Stimulated activated CD8-positive, alpha-beta memory T cell treated with anti-CD3 and anti-CD28 coated beads, Interleukin-4, amount 100 ng/mL, for 4 hours (primary cell): ENCODE measurements at regions not wholly inside any gene's neighbourhood (a gene's known extent, or its start where the extent isn't known, plus 50 kb on each side); places are given as distances from the start of the nearest gene placed in this dataset.

Source experiments
- DNase-seq, 2 donors: peaks; one replicate each; pipeline ENCODE4 v3.0.0-alpha.2; 2020; ENCODE audit warnings: low read depth in 2 of 2, low spot score in 1 of 2

DNA sequence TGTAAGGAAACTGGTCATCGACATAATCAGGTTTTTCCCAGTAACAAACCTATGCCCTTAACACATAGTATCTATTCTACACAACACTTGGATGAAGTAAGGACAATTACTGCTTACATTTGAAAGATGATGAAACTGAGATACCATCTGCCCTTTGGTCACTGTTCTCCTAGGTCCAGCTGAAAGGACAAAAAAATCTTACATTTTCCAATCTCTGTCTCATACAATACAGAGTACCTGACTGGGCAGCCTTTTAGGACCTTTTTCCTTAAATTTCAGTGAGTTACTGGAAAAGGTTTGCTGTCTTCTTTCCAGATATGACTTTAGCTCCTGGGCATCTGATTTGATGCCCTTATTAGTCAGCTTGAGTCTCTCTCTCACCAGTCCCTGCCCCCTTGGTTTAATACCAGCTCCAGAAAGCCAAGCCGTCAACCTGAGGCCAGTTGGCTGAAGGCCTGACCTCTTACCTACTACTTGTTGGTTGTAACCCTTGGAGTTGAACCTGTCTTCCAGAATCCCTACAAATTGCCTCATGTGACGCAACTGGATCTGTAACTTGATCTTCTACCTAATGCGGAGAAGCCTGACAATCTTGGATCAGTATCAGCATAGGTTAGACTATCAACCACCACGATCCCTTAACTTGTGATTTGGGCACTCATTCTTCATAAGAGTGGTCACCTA lies 355.3 kb upstream of the ZNF385D start:
- DNase-seq = no peak

DNA sequence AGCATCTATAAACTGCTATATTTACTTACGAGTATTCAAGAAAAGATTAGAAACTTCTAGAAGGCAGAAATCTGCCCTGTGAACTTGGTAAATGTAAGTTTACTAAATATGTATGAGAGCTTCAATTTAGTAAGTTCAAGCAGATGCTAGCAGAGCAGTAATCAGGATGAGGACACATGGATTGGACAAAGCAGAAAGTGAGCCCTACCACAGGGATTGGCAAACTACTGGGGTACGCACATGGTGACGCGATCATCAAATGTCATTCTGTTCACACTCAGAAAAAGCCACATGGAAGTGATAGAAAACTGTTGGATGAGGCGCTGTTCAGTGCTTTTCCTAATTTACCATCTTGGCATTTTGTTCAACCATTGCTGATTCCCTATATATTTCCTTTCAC lies 360.2 kb upstream of the ZNF385D start:
- no peak for DNase-seq

DNA sequence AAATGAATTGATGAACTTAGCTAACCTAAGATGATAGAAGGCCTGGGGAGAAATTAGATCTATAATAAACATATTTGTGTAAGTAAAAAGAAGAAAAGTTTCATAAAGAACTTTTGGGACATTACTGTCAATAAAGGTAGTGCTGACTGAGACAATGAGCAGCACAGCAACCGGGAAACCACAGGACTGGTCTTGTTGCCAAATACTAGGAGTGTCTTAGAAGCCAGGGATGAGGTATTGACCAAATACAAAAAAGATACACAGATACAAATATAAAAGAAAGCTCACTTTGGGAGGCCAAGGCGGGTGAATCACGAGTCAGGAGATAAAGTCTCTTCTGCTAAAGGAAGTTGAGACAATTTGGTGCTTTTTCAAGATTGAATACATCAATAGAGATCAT lies 362.4 kb upstream of the ZNF385D start:
- no peak for DNase-seq

DNA sequence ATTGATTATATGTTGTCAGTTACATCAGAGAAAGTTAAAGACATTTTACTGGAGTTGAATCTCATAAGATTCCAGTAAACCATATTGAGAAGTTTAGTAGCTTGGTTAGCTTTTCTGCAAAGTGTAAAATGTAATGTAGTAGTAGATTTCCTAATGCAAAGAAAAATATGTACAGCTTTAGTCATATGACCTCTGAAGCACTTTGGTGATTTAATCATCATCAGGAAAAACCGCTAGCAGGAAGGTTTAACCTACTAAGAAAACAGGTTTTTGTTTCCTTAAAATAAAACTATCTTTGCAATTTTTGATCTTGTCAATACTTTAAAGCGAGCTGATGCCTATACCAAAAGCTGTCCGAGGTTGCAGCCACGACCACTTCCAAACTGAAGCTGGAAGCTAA lies 364.6 kb upstream of the ZNF385D start:
- no peak for DNase-seq

DNA sequence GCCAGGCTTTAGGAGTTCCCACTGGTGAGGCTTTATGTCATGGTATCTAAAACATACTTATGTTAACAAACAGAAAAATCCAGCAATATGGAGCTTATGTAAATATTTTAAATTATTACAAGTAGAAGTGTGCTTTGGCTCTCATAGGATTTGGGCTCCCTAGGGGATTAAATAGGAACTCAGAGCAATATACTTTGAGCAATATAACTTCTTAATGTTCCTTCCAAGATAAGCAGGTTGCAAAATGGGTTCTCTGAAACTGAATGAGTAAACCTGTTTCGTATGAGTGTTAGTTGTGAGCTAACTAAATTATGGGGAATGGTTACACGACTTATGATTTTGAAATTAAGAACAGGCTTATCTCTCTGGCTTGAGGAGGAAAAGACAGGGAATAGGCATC lies 366.1 kb upstream of the ZNF385D start:
- no peak for DNase-seq

DNA sequence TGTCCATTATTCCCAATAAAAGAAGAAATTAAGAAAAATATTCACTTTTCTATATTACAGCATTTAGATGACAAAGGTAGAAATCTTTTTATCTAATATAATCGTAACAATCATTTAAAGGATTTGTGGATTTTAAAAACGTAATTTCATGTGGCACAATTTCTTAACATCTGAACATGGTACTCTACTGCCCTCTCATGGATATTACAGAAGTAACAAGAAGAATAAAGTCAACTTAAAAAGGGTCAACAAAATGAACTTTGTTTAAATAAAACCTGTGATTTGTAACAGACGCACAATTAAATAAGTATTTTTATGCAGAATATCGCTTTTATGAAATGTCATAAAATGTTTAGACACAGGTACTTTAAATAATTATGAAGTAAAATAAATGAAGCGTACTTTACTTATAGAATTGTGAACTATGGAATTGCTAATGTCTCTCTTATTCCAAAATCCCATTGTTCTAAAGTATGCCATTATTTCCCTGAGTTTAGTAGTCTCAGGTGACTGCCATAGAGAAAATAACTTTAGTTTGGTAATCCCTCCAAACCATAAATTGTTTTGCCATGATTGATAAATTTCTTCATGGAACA lies 366.8 kb upstream of the ZNF385D start:
- no peak for DNase-seq

DNA sequence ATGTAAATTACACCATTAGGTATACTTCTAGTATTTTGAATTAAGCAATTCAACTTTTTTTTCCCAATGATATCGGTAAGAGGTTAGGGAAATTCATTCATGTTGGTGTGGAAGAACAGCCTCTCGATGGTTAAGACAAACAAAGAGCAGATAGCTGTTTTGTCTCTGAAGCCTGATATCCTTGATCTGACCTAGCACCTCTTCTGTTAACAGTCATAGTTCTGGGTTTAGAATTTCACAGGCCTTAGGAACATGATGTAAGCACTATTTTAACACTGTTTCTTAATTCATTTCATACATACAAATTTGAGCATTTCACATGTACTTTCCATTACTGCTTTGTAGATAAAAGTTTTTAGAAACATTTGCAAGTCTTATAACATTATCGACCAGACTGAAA lies 367.5 kb upstream of the ZNF385D start:
- DNase-seq = no peak

DNA sequence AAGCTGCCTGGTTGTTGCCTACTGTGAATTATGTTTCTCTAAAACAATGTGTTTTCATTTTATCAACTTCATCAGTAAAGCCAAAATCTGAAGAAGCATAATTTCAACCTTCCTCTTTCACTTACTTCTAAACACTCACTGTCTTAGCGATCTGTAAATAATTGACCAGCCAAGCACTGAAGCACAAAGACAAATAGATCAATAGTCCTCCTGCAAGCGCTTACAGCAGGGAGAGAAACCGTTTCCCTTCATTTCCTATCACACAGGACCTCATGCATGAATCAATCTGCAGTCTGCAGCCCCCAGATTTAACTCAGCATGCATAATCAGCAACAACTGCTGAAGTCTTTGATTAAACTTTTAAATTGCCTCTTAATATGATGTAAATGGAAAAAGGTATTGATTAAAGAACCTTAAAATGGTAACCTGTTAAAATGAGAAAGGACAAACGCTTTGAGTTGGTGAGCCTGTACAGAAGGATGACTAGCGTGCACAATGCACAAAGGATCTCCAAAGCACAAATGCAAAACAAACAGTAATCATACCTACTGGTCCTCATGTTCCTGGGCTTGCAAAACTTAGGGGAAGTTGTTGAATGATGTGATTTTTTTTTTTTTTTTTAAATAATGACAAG lies 370.2 kb upstream of the ZNF385D start:
- no peak for DNase-seq

DNA sequence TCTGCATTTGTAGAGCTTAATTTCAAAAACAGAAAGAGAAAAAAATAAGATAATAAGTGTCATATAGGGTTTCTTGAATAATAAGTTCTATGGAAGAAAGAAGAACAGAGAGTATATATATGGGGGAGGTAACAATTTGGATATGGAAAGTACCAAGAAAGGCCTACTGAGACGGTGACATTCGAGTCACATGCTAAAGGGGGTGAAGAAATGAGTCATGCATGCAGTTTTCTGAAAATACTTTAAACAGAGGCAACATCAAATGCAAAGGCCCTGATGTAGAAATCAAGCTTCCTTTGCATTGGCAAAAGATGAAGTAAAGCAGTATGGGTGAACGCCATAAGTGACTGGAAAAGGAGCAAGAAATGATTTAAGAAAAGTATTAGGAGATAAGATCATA lies 371.6 kb upstream of the ZNF385D start:
- no peak for DNase-seq

DNA sequence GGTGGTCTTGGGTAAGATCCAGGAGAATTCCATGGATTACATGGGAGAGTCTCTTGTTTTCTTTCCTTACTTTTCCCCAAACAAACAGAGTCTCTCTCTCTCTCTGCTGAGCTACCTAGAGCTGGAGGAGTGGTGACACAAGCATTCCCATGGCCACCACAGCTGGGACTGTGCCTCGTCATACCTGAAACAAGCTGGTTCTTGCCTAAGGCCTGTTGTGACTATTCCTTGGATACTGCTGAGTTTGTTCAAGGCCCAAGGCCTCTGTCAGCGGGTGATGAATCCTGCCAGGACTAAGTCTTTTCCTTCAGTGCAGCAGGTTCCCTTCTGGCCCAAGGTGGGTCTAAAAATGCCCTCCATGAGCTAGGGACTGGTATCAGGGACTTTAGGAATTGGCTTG lies 378.1 kb upstream of the ZNF385D start:
- DNase-seq = no peak

DNA sequence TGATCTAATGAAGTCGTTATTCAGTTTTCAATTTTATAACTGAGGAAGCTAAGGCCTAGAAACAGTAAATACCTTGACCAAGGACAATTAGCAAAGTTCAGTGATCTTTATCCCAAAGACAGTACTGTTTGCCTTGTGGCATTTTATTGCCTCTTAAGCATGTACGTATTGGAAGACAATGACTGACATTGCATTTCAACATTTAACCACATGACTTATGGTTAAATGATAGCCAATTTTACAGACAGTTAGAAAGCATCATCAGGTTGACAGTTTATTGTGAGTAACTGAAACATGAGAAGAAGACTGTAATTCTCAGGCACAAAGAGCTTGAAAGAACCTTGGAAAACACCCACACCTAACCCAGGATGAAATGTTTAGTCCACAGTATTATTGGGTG lies 390.8 kb upstream of the ZNF385D start:
- DNase-seq = no peak

DNA sequence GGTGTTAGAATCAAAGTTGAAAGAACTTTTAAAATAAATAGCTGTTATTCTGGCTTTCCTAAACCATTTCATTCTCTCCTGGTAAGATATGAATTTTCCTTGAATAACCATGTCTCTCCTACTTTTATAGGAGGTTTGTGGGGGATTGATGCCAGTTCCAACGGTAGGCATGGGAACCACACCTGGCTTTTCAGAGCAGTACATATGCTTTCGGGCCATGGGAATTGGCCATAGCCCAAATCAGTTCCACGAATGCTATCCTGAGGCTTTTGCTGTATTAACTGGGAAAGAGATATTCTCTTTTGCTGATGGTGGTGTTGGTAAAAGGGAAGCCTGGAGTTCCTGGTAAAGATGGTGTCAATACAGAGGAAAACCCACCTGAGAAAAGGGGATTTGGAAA lies 396.2 kb upstream of the ZNF385D start:
- no peak for DNase-seq

DNA sequence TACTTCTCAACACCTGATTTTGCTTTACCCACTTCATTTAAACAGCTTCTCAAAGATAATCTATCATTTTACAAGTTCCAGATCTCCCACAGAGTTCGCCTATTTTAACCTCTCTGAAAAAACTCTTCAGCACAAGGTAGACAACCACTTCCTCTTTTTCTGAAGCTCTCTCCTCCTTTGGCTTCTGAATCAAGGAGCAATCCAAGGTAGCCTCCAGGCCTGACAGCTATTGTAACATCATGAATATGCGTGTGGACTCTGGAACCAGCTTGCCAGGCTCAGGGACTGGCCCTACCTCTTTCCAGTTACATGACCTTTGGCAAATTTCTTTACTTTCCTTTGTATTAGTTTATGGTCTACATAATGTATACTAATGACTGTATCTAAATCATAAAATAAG lies 405.9 kb upstream of the ZNF385D start:
- no peak for DNase-seq

DNA sequence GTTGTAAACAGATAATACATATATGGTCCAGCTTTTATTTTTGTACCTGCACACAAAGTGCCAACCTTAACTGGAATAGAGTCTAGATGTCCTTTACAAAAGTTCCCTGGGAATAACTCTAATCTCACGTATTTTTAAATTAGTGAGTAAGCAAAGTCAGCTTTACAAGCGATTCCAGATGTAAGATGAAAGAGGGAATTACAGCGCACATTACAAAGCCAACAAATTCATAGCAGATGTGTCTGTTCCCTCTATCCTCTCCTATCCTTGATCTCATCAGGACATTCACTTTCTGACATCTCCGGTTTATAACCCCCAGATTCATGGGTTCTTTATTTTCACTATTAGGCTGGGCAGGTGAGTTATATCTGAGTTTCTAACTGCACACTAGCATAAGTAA lies 406.8 kb upstream of the ZNF385D start:
- DNase-seq = no peak

DNA sequence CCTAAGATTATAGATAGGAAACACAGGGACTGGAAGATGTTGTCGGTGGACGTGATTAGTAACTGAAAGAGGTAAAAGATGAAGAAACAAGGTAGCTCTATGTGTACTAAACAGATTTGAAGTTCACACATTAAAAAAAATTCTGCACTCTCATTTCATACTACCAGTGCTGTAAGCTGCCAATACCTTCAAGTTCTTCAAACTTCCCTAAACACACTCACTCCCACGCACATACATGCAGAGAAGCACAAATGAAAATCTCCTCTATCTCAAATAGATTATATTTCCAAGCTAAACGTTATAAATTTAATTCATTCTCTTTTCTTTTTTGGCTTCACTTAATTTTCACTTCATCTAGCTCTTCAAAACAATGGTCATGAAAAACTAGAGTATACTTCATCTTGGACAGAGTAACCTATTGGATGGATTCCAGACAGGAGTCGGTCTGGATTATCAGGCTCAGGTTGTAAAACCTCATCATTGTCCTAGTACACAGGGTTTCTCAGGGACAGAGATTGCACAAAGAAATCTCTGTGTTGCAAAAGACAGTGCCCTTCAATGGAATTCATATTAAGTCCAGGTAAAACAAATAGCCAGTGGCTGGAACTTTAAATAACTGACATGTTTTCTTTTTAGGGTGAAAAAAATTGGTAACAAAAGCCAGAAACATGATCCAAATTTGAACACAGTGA lies 408.1 kb upstream of the ZNF385D start:
- DNase-seq = no peak

DNA sequence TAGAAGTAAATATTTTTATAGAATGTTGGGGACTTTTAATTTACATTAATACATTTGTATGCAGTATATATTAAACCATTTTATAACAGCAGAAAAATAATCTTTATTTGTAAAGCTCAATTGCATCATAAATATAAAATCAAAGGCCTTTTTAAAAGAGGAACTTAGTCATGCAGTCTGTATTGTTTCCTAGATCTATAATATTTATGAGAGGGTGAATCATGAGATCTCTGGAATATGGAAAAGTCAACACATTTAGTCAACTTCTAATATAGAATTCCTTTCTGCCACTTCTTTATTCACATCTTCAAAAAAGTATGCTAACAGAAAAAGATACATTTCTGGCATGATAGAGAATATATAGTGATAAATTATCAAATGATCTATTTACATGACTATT lies 410.3 kb upstream of the ZNF385D start:
- no peak for DNase-seq

DNA sequence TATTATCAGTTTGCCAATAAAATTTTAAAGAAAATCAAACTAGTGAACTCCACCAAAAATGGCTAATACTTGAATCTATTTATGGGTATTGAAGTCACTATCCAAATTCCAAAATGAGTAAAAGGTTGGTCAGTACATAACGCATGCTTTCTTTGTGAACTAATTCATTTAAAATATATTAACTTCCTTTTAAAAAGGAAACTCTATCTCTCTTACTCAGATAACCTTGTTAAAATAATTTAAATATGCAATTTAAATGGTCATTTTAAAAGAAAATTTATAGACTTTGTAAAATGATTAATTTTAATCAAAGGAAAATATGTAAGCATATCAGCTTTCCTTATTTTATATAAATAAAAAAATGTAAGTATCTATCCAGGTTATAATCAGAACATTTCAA lies 419.4 kb upstream of the ZNF385D start:
- DNase-seq = no peak

DNA sequence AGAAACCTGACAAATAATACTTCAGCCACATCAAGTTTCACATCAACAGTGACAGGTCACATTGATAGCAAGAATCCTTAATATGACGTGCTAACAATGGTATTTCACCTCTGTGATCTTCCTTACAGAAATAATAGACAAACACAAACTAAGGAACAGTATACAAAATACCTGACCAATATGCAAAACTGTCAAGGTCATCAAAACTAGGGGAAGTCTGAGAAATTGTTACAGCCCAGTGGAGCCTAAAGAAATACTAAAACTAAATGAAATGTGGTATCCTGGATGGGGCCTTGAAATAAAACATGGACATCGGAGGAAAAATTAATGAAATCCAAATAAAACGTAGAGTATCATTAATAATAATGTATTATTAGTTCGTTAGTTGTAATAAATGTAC lies 422.0 kb upstream of the ZNF385D start:
- DNase-seq = no peak

DNA sequence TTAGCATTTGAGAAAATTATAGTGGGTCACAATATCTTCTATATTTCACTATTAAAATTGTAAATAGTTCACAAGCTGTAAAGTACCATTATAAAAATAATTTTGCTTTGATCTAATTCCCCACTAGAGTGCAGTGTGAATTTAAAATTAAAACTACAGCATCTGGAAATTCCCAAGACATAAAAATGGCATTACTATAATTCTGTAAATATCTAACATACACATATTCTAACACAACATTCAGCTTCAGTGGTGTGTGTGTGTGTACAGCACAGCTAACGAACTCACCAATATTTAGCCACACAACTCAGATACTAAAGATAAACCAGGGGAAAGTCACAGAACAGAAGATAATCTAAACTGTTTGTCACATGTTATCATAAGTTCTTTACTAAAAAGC lies 424.9 kb upstream of the ZNF385D start:
- DNase-seq = no peak

DNA sequence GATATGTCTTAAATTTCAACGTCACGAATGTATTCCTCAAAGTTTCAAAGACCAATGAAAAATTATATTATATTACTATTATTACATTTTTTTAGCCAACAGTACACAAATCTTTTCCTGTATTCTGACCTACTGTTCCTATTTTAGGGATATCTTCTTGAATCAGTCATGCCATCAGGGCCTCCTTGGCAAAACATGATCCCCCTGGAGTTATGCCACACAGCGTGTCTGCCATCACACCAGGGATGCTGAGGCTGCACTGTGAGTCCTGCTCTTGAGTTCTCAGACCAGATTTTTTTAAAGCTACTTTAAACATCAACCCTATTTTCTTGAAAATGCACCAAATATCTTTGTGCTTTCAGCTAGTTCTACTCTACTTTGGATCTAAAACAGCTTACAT lies 425.9 kb upstream of the ZNF385D start:
- no peak for DNase-seq

DNA sequence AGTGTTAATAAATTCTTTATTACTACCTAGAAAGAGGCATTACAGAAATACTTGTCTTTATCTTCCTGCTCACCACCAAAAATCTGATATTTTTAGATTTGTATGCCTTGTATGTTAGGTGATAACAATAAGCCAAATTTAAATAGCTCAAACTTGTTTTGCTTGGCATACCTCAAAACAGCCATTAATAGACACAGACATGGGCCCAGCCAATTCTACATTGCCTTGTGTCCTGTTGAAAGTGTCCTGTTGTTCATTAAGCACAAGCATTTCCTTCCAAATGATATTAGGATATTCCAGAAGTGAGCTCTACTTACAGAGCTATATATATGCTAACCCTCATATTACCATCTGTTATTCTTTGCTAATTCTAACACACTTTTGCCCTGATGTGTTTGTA lies 438.6 kb upstream of the ZNF385D start:
- DNase-seq = no peak

DNA sequence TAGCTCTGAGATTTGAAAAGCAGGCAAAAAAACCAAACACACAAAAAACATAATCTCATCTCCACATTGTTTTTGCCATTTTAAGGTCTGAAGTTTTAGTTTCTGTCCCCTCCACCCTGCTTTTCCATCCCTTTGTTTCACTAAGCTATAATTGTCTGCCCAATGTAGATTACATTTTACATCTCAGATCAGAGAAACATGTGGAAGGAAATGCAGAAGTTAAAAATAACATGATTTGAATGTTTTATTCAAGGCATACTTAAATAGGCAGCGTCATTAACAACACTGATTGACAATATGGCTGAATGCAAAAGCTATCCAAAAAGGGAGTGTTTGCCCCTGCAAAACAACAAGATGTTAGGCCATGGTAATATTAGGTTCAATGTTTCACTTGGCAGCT lies 448.1 kb upstream of the ZNF385D start:
- no peak for DNase-seq
